Ureter (tissue), 1 donor: ENCODE measurements at regions not wholly inside any gene's neighbourhood (a gene's known extent, or its start where the extent isn't known, plus 50 kb on each side); places are given as distances from the start of the nearest gene placed in this dataset.

ENCODE experiments used
- DNase-seq: peaks from one replicate; pipeline ENCODE4 v3.0.0-alpha.2; 2020; ENCODE audit warnings: low spot score
- donor health status: DM: yes; HTN: yes; CAD: no.

- DNase-seq: no peak
Measured at GRCh38 chr15:70428211-70428822, 330.6 kb upstream of the TLE3 start.

GRCh38 chr15:70427167-70428120 is 329.7 kb upstream of the TLE3 start:
- no peak for DNase-seq

- DNase-seq: no peak
Measured at GRCh38 chr15:70426096-70426821, 328.5 kb upstream of the TLE3 start.

- DNase-seq: no peak
Measured at GRCh38 chr15:70424937-70425411, 327.3 kb upstream of the TLE3 start.

GRCh38 chr15:70423267-70423666 is 325.6 kb upstream of the TLE3 start:
- no peak for DNase-seq

- DNase-seq: no peak
Measured at GRCh38 chr15:70422342-70422741, 324.6 kb upstream of the TLE3 start.

GRCh38 chr15:70420948-70421482 is 323.3 kb upstream of the TLE3 start:
- no peak for DNase-seq

- no peak for DNase-seq
Measured at GRCh38 chr15:70420086-70420947, 322.6 kb upstream of the TLE3 start.

- no peak for DNase-seq
Measured at GRCh38 chr15:70418943-70419342, 321.2 kb upstream of the TLE3 start.

- DNase-seq: no peak
Measured at GRCh38 chr15:70417535-70417934, 319.8 kb upstream of the TLE3 start.

- DNase-seq: no peak
Measured at GRCh38 chr15:70416829-70417228, 319.1 kb upstream of the TLE3 start.

GRCh38 chr15:70415398-70415797 is 317.7 kb upstream of the TLE3 start:
- DNase-seq: no peak

GRCh38 chr15:70414626-70415025 is 316.9 kb upstream of the TLE3 start:
- DNase-seq: no peak

- no peak for DNase-seq
Measured at GRCh38 chr15:70412794-70413193, 315.1 kb upstream of the TLE3 start.

- no peak for DNase-seq
Measured at GRCh38 chr15:70411143-70411863, 313.6 kb upstream of the TLE3 start.

- DNase-seq: no peak
Measured at GRCh38 chr15:70410371-70410985, 312.8 kb upstream of the TLE3 start.

- DNase-seq: no peak
Measured at GRCh38 chr15:70409388-70409787, 311.7 kb upstream of the TLE3 start.

- DNase-seq: no peak
Measured at GRCh38 chr15:70407955-70408354, 310.2 kb upstream of the TLE3 start.

GRCh38 chr15:70407336-70407670 is 309.6 kb upstream of the TLE3 start:
- no peak for DNase-seq
